DND-41 (cell line): ENCODE measurements at regions not wholly inside any gene's neighbourhood (a gene's known extent, or its start where the extent isn't known, plus 50 kb on each side); places are given as distances from the start of the nearest gene placed in this dataset.

Experiments
- ATAC-seq: fragments of 200-7000 bp; cut with Tn5 transposase; 3 replicates; pipeline ENCODE4 v1.9.1; 2021; ENCODE audit warnings: low read depth; ENCODE audit not compliant: insufficient read depth
- DNase-seq: peaks from one replicate; pipeline ENCODE4 v3.0.0-alpha.2; 2020
- H2AFZ ChIP-seq: 2 replicates; pipeline ENCODE4 v1.6.0; 2012; ENCODE audit warnings: low read depth, low read length
- H3K27ac ChIP-seq: 2 replicates; pipeline ENCODE4 v1.5.1; 2012; ENCODE audit warnings: low read length, inconsistent platforms
- H3K27me3 ChIP-seq: fragments of 200-600 bp; sonication (generic); 2 replicates; pipeline ENCODE4 v1.6.0; 2012; ENCODE audit warnings: low read length, mild to moderate bottlenecking, inconsistent platforms; ENCODE audit not compliant: insufficient read depth, poor library complexity
- H3K36me3 ChIP-seq: 2 replicates; pipeline ENCODE4 v1.5.1; 2012; ENCODE audit warnings: low read length, inconsistent platforms; ENCODE audit not compliant: insufficient read depth
- H3K4me1 ChIP-seq: 2 replicates; pipeline ENCODE4 v1.5.1; 2012; ENCODE audit warnings: mild to moderate bottlenecking, low read length; ENCODE audit not compliant: insufficient read depth
- H3K4me2 ChIP-seq: 2 replicates; pipeline ENCODE4 v1.6.0; 2012; ENCODE audit warnings: mild to moderate bottlenecking, moderate library complexity, low read length, inconsistent platforms; ENCODE audit not compliant: insufficient read depth
- H3K4me3 ChIP-seq, 2 experiments: fragments of 200-600 bp in 1 of 2; shearing (Covaris generic) in 1 of 2; 2 replicates each; pipeline ENCODE4 v1.5.1; 2012 to 2016; ENCODE audit warnings: inconsistent platforms in 2 of 2, low read length in 2 of 2, mild to moderate bottlenecking in 2 of 2, low read depth in 1 of 2, moderate library complexity in 1 of 2
- H3K79me2 ChIP-seq: 2 replicates; pipeline ENCODE4 v1.6.0; 2012; ENCODE audit warnings: low read length, inconsistent platforms; ENCODE audit not compliant: insufficient read depth
- H3K9ac ChIP-seq: 2 replicates; pipeline ENCODE4 v1.6.0; 2012; ENCODE audit warnings: low read depth, mild to moderate bottlenecking, inconsistent platforms, low read length, moderate library complexity
- H3K9me3 ChIP-seq: 2 replicates; pipeline ENCODE4 v1.5.1; 2012; ENCODE audit warnings: low read length, moderate library complexity, mild to moderate bottlenecking, inconsistent platforms; ENCODE audit not compliant: insufficient read depth, severe bottlenecking
- H4K20me1 ChIP-seq: 2 replicates; pipeline ENCODE4 v1.6.0; 2012; ENCODE audit warnings: low read length; ENCODE audit not compliant: insufficient read depth
- EZH2 ChIP-seq: IDR thresholded peaks from 3 replicates; pipeline ENCODE4 v1.6.1; 2012; ENCODE audit warnings: borderline replicate concordance, low read depth, mild to moderate bottlenecking, moderate library complexity, low read length, inconsistent platforms; ENCODE audit not compliant: severe bottlenecking
- TF ChIP-seq, protein P1 (sequence below): IDR thresholded peaks from 2 replicates; pipeline ENCODE4 v1.5.1; 2012; ENCODE audit warnings: borderline replicate concordance, low read length, moderate library complexity, mild to moderate bottlenecking; ENCODE audit not compliant: poor library complexity, severe bottlenecking; ENCODE audit errors: extremely low read depth

DNA sequence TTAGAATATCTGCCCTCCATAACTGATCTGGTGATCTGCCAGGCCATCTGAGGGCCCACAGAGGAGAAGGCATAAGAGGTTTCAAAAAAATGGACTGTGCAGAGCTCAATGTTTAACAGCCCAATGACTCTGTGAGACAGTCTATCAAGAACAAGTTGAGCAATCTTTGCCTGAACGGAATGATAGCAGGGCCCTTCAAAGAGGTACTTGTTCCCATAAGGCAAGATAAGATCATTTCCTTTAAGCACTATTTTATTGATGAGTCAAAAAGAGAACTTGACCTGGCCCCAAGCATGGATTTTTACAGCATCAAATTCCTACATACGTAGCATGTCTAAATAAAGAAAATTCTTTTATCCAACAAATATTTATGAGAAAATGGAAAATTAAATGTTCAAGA is 182.8 kb downstream of the IDS start:
- no peaks in the 10 kb centered on the region for H3K4me1 ChIP-seq
- H3K27me3 ChIP-seq, result no peaks in the 10 kb centered on the region
- DNase-seq, result no peak
- H4K20me1 ChIP-seq, result no peaks in the 10 kb centered on the region
- no peak overlapping the region for H3K27ac ChIP-seq
- H3K79me2 ChIP-seq, result no peaks in the 10 kb centered on the region
- no peaks in the 10 kb centered on the region for H3K9me3 ChIP-seq
- no peak for TF ChIP-seq EZH2
- TF ChIP-seq, protein P1, sequence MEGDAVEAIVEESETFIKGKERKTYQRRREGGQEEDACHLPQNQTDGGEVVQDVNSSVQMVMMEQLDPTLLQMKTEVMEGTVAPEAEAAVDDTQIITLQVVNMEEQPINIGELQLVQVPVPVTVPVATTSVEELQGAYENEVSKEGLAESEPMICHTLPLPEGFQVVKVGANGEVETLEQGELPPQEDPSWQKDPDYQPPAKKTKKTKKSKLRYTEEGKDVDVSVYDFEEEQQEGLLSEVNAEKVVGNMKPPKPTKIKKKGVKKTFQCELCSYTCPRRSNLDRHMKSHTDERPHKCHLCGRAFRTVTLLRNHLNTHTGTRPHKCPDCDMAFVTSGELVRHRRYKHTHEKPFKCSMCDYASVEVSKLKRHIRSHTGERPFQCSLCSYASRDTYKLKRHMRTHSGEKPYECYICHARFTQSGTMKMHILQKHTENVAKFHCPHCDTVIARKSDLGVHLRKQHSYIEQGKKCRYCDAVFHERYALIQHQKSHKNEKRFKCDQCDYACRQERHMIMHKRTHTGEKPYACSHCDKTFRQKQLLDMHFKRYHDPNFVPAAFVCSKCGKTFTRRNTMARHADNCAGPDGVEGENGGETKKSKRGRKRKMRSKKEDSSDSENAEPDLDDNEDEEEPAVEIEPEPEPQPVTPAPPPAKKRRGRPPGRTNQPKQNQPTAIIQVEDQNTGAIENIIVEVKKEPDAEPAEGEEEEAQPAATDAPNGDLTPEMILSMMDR, result no peak
- no peak overlapping the region for H3K4me2 ChIP-seq
- H2AFZ ChIP-seq, result no peak overlapping the region
- no peak for ATAC-seq
- no peaks in the 10 kb centered on the region for H3K36me3 ChIP-seq
- no peak overlapping the region for H3K9ac ChIP-seq
- H3K4me3 ChIP-seq, result no peak overlapping the region

DNA sequence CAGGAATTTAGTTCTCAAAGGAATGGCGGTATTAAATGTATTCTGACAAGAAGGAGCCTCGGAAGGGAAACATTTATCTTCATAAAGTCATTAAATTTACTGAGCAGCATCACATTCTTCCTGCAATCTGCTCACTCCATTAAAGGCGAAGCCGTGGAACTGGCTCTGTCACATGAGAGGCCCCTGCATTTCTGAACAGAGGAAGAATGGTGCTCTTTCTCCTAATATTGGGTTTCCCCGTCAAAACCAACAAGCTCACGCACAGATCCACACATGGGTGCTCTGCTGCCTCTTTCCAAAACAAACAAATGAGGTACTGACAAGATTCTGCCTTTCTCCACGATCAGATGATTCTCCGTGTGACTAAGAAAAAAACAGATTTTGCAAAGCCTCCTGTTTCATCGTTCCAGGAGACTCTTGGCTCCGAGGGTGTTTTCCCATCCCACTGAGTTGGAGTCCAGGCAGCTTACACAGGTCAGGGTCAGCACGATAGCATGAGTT is 191.2 kb downstream of the IDS start:
- H3K27ac ChIP-seq, result no peak overlapping the region
- H3K27me3 ChIP-seq, result no peaks in the 10 kb centered on the region
- no peaks in the 10 kb centered on the region for H4K20me1 ChIP-seq
- no peaks in the 10 kb centered on the region for H3K4me1 ChIP-seq
- no peak overlapping the region for H3K9ac ChIP-seq
- H3K9me3 ChIP-seq, result no peaks in the 10 kb centered on the region
- ATAC-seq (no peak), DNase-seq (no peak)
- no peaks in the 10 kb centered on the region for H3K79me2 ChIP-seq
- no peak overlapping the region for H3K4me2 ChIP-seq
- no peak for TF ChIP-seq EZH2
- no peak overlapping the region for H3K4me3 ChIP-seq
- no peaks in the 10 kb centered on the region for H3K36me3 ChIP-seq
- no peak overlapping the region for H2AFZ ChIP-seq

DNA sequence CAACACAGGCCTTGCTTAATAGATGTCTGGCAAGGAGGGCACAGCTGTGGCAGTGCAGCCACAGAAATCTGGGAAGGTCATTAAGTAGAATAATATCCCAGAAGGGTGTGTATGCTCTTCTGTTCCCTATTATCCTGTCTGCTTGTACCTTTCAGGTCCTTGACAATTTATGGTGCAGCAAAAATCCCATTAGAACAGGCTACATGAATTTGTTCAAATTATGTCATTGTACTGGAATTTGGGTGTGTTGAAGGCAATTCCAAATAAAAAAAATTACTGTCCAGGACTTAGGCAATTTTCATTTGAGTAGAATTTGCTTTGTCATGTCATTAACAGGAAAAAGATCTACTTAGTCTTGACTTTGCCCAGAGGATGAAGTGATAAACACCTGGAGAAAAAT is 192.1 kb downstream of the IDS start:
- Histone ChIP-seq H3K9me3 (no peaks in the 10 kb centered on the region), H3K4me2 (no peak overlapping the region), H3K9ac (no peak overlapping the region), H4K20me1 (no peaks in the 10 kb centered on the region), H3K27ac (no peak overlapping the region), H3K36me3 (no peaks in the 10 kb centered on the region), H2AFZ (no peak overlapping the region), H3K4me1 (no peaks in the 10 kb centered on the region), H3K79me2 (no peaks in the 10 kb centered on the region), H3K27me3 (no peaks in the 10 kb centered on the region), H3K4me3 (no peak overlapping the region)
- ATAC-seq (no peak), DNase-seq (no peak)
- no peak for TF ChIP-seq EZH2
- TF ChIP-seq, protein P1, result no peak

DNA sequence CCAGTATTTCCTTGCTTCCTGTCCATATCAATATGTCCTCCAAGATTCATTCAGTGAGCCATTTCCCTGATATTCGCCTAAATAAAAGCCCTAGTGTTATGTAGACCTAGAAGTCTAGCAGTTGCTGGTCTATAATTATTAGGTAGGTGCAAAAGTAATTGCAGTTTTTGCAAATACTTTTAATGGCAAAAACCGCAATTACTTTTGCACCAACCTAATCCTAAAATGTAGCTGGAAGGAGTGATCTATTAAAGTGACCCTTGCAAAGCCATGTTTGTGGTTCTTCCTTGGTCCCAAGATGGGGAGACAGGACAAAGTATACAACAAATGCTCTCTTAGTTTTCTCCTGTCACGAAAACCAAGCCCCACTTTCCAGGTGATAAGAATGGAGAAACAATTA is 193.0 kb downstream of the IDS start:
- Histone ChIP-seq H3K4me3 (no peak overlapping the region), H3K9me3 (no peaks in the 10 kb centered on the region), H3K9ac (no peak overlapping the region), H3K27me3 (no peaks in the 10 kb centered on the region), H2AFZ (no peak overlapping the region), H3K4me2 (no peak overlapping the region), H3K79me2 (no peaks in the 10 kb centered on the region), H3K36me3 (no peaks in the 10 kb centered on the region), H3K27ac (no peak overlapping the region), H3K4me1 (no peaks in the 10 kb centered on the region), H4K20me1 (no peaks in the 10 kb centered on the region)
- TF ChIP-seq, protein P1, result no peak
- no peak for TF ChIP-seq EZH2
- DNase-seq (no peak), ATAC-seq (no peak)
